HG03159 (cell line): ENCODE measurements at regions not wholly inside any gene's neighbourhood (a gene's known extent, or its start where the extent isn't known, plus 50 kb on each side); places are given as distances from the start of the nearest gene placed in this dataset.

ENCODE experiments used
- ATAC-seq: cut with Tn5 transposase; IDR thresholded peaks from one replicate; pipeline ENCODE4 v1.9.1; 2021; ENCODE audit warnings: mild to moderate bottlenecking, moderate library complexity; ENCODE audit not compliant: unreplicated experiment

DNA sequence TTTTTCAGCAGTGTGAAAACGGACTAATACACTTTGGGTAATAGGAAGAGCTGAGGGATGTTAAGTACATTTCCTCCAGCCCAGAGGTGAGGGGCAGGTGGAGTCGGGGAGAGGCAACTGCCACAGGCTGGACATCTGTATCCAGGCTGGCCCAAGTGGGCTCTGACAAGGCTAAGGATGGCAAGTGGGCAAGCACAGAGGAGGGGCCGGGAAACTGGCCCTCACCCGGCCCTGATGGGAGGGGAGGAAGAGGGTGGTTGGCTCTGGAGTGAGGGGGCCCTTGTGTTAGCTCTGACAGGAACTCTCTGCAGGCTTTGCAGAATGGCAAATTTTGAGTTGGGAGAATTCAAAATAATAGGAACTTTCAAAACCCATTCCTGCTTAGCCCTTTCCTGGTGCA is 251.0 kb upstream of the TNRC6C start:
- no peak for ATAC-seq

DNA sequence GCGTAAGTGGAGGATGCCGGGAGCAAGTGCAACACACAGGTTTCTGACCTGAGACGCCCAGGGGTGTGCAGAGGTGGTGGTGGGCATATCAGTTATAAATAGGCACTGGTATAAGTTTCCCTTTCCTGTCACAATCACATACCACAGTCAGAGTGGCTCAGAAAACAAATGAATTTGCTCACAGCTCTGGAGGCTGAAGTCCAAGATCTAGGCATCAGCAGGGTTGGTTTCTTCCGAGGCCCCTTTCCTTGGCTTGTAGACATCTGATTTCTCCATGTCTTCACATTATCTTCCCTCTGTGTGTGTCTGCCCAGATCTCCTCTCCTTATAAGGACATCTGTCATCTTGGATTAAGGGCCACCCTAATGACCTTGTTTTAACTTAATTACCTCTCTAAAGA is 250.5 kb upstream of the TNRC6C start:
- ATAC-seq: no peak

DNA sequence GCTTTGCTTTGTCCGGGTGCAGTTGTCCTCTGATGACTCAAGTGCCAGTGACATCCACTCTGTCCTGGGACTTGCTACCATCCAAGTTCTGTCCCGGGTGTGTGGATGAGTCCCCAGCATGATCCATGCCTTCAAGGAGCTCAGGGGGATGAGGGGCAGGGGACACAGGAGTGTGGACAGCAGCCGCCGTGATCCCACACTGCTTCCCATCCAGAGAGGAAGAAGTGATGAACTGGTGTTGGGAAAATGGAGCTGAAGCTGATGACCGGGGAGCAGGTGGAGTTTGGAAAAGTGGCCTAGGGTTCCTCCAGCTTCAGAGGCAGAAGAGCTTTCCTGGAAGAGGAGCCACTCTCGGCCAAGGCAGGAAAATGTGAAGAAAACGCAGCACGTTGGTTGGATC is 249.6 kb upstream of the TNRC6C start:
- no peak for ATAC-seq

DNA sequence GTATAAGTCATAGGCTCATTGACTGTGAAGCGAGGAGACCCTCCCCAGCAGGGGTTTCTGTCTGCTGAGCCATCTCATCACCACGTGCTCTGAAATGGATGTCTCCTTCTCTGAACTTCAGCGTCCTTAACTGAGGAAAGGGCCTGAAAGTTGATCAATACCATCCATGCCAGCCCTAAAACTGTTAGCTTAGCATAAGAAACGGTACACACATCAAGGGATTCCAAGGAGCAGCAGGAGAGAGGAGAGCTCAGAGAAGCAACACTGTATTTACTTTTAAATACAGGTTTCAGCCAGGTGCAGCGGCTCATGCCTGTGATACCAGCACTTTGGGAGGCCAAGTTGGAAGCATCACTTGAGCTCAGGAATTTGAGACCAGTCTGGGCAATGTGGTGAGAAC is 248.9 kb upstream of the TNRC6C start:
- no peak for ATAC-seq

DNA sequence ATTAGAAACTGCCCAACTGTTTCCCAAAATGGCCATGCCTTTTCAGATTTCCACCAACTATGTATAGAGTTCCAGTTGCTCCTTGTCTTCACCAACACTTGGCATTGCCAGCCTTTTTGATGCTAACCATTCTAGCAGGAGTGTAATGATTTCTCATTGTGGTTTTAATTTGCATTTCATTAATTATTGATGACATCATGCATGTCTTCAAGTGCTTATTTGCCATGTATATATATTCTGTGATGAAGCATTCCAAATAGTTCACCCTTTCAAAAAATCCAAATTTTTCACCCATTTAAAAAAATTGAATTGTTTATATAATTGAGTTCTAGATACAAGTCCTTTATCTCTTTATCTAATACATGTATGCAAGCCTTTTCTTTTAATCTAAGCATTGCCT is 245.9 kb upstream of the TNRC6C start:
- ATAC-seq: no peak

DNA sequence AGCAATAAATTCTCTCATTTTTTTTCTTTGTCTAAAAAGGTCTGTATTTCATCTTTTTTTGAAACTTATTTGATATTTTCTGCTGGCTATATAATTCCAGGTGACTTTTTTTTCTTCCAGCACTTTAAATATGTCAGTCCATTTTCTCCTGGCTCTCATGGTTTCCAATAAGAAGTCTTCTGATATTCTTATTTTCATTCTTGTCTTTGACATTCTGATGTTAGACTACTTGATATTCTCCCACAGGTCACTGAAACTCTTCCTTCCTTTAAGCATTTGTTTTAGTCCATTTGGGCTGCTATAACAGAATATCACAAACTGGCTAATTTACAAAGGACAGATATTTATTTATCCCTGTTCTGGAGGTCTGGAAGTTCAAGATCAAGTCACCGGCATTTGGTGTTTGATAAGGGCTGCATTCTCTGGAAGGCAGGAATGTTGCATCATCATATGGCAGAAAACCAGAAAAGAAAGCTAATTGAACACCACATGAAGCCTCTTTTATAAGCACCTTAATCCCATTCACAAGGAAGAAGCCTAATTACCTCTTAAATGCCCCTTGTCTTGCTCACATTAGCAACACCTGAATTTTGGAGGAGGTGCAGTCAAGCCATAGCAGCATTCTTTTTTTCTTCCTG is 242.1 kb upstream of the TNRC6C start:
- no peak for ATAC-seq

DNA sequence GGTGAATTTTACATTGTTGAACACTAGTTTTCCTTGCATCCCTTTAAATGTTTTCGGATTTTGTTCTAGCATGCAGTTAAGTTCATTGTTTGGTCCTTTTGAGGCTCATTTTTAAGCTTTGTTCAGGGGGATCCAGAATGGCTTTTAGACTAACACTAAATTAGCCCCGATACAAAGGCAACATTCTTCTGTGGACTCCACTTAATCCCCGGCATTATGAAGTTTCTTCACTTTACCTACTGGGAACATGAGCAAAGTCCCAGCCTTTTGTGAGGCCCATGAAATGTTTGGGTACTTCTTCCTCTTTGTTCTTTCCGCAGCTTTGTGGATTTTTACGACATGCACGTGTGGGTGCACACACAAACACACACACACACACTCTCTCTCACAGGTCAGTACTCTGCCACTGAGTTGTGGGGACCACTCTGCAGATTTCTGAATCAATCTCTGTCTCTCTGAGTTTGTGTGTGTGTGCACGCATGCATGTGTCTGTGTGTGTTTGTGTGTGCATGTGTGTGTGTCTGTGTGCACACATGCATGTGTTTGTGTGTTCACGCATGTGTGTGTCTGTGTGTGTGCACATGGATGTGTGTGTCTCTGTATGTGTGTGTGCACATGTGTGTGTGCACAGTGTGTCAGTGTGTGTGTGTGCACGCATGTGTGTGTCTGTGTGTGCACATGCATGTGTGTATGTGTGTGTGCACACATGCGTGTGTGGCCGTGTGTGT is 240.4 kb upstream of the TNRC6C start:
- no peak for ATAC-seq

DNA sequence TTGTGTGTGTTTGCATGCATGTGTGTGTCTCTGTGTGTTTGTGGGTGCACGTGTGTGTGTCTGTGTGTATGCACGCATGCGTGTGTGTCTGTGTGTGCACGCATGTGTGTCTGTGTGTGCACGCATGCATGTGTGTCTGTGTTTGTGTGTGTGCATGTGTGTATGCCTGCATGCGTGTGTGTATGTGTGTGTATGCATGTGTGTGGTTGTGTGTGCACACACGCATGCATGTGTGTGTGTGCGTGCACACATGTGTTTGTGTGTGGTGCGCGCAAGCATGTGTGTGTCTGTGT is 239.9 kb upstream of the TNRC6C start:
- no peak for ATAC-seq

DNA sequence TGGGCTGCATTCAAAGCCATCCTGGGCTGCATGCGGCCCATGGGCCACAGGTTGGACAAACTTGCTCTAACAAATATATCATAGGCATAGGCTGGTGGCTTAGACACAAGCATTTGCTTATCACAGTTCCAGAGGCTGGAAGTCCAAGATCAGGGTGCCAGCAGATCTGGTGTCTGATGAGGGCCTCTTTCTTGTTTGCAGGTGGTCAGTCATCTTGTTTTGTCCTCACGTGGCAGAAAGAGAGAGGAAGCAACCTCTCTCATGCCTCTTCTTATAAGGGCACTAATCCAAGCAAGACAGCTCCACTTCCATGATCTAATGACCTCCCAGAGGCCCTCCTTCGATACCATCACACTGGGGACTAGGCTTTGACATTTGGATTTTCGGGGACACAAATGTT is 238.7 kb upstream of the TNRC6C start:
- ATAC-seq: no peak

DNA sequence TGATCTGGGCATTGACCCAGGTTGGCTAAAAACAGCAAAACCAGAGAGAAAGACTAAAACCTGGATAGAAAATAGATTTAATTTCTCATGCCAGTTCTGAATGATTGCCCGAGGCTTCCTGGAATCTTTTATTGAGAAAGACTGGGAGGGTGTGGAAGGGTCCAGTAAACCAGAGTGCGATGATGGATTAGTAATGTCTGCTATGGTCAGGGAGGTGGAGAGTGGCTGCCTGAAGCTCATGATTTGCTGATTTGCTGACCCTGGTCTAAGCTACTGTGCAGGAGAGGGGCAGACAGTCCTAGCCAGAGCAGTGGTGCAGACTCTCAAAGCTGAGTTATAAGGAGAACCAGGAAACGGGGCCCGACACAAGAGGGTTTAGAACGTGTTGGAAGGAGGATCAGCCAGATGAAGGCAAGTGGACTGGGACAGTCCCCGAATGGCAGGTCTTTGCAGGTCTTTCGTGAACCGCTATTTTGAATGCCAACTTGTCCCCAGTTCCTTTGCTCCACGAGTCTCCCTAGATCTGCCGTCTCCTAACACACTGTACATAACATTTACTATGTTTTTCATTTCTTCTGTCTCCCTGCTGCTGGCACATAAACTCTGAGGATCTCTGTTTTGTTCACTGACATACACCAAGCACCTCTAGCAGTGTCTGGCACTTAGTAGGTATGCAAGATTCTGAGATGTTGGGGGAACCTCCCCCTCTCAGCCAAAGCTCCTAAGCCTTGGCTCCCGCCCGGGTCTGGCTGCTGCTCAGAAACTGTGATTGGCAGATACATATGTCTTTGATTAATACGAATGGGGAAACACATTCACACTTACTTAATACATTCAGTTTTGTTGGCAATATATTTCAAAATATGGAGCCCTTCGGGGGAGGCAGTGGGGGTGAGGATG is 237.3 kb upstream of the TNRC6C start:
- no peak for ATAC-seq

DNA sequence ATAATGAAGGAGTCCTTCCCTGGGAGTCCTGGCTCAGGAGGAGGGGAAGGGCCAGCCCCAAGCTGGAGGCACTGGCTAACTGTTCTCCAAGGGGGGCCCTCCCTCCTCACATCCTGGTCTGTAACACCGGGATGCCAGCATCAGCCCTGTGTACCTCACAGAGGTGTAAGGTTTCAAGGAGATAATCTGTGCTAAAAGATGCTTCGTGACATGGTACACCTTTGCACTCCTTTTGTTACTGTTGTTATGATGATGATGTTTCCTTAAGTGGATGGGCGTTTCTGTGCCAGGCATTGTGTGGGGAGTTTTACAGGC is 236.7 kb upstream of the TNRC6C start:
- no peak for ATAC-seq

DNA sequence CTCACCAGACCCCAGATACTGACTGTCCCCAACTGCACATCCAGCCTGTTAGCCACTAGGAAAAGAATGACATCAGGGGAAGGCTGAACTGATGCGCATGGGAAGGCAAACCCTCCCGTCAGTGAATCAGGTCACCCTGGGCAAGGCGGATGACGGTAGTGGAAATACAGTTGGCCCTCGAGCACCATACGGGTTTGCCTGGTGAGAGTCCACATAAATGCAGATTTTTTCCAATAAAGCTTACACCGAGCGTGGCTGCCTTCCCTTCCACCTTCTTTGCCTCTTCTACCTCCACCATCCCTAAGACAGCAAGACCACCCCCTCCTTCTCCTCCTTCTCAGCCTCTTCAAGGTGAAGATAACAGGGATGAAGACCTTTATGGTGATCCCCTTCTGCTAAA is 236.1 kb upstream of the TNRC6C start:
- no peak for ATAC-seq

DNA sequence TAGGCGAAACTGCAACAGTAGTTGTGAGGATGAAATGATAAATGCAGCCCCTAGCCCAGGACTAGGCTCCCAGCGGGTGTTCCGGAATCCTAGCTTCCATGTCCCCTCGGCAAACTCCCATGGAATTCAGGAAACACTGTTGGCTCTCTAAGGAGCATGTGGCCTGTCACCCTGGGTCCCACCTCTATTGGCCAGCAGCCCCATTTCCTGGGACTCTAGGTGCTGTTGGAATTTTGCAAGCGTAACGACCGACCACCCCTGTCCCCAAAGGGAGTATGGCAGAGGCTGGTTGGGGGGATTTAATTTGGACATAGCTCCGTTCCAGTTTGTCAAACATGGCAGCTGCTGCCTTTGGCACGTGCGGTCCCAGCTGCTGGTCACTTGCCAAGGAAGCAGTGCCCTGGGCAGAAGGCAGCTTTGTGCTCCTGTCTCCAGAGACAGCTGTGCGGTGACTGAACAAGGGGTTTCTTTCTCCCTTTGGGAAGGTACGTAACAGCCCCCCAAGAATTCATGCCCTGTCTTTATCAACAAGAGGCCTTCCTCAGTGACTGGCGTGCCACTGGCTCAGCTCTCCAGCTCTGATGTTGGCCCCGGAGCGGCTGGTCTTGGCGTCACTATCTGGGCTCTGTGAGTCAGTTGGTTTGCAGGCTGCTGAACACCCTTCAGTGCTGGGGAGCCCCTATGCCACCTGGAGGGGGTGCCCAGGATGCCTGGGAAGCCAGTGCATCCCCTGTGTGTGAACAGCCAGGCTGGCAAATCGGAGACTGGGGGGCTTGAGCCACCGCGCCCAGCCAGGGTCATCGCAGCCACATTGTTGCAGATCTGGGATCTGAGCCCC is 235.2 kb upstream of the TNRC6C start:
- no peak for ATAC-seq

DNA sequence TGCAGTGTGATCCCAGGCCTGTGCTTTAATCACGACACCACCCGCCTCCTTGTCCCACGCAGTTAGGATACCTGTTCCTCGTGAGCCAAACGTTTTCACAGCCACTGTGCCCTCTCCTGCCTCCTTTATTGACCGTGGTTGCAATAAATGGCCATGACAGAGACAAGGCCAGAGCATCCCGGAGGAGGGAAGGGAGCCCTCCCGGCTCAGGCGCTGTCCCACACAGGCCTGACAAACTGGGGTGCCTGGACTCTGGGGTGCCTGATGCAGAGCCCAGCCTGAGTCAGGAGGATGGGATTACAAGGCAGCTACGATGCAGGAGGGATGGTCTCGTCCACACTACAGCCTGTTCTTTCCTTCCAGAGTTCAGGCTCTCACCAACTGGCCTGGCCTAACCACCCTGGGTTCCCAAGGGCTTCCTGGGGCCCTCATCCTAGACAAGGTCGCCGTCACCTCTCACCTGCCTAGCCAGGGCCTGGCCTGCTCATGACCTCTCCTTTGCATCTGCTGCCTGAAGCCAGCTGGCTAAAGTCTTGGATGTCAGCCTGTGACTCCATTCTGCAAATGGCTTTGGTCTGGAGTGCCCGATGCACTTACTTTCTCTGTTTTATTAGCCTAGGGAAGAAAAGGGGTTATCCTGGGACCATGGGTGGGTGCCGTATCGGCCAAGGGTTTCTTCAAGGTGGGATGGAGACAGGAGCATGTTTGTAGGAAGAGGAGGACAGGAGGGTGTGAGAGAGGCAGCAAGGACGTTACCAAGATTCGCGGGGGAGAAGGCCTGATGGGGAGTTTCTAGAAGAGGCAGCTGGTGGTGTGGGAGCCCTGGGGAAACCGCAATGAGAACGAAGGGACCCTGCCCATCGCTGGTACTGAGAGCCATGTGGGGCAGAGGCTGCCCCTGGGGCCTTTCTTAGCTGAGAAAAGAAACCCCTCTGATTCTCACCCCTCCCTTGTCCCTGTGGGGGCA is 234.3 kb upstream of the TNRC6C start:
- no peak for ATAC-seq

DNA sequence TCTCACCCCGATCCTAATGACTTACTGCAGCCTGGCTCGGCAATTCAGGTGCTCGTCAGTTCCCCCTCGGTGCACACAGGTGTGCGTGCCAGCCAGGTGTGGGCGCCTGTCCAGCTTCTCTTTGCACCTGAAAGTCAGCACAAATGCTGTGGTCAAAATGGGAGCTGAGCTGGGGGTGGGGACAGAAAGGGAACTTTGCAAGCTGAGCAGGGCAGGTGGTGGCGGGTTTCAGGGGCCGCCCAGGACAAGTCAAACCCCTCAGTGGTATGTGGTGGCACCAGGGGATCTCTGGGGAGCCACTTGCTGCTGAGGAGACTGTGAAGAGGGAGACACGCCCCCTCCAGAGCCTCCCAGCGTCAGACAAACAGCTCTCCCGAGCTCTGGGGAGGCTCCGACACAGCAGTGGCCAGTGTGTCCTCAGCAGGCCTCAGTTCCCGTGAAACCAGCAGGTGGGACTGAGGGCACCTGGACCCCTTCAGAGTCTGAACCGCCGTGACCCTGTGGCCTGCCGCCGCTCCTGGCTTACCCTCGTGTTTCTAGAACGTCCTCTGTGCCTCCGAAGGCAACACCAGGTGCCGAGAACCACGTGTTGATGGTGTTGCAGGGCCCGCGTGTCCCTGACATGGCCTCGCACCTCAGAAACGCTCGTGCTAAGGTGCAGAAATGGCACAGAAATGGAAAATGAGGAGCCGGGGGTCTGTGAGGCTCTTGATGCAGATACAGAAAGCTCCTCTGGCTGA is 233.5 kb upstream of the TNRC6C start:
- ATAC-seq: no peak

DNA sequence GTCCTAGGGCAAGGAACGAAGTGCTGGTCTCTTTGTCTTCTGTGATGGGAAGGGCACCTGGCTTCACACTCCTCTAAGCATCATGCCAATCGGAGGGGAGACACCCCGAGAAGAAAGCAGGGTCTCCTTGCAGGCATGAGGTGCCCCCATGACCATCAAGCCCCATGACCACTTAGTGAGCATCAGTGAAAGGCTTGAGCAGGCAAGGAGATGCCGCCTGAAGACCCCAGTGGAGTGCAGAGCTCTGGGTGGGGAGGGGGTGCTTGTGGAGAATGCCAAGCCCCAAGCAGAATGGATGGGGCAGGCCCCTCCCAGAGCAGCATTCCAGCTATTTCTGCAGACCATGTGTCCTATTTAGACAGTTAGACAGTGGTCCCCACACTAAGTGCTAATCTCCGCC is 232.7 kb upstream of the TNRC6C start:
- ATAC-seq: no peak

DNA sequence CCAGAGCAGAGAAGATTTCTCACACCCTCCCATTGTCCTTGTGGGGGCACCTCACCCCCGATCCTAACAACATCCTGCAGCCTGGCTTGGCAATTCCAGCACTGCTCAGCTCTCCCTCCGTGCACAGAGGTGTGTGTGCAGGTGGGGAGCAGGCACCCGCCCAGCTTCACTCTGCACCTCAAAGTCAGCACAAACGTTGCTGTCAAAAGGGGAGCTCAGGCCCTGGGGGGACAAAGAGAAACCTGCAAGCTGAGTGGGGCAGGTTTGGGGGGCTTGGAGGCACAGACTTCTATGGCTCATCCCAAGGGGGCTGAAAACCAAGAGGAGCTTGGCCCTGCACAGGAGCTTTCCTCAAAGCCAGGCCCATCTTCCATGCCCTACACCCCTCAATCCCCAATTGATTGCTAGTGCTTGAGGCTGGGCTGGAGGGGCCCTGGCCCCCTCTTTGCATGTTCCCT is 231.9 kb upstream of the TNRC6C start:
- no peak for ATAC-seq

DNA sequence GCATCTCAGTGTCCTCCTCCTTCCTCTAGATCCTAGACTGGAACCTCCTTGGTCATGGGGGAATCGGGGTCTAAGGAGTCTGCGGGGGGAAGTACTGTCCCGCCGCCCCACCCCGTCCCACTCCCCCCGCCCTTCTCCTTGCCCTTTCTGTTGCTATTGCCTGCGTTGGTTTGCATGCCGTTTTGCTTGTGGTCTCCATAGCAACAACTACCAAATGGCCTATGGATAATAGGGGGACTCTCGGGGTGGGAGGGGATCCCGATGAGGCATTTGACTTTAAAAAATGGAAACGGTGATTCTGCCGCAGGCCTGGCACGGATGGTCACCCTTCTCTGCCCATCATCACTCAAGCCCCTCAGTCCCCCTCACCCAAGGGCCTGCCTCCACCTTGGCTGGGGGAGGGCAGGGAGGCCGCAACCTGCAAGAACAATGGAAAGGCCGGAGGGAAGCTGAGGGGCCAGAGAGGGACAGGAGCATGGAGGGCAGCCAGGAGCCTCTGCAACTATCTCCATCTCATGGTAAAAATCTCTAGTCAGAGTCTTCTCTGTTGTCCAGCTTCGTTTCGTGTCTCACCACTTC is 231.4 kb upstream of the TNRC6C start:
- ATAC-seq: no peak

DNA sequence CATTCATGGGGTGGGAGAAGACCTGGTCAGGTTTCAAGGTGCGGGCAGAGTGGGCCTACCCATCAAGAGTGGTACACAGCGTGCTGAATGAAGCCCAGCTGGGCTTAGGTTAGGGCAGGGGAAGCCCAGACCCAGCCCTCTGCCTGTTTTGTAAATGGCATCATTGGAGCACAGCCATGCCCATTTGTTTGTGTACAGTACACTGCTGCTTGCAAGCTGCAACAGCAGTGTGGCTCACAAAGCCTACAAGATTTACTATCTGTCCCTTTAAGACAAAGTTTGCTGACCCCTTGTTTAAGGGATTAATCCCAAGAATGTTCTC is 230.1 kb upstream of the TNRC6C start:
- ATAC-seq: no peak
